IPS-18c (cell line): ENCODE measurements at regions not wholly inside any gene's neighbourhood (a gene's known extent, or its start where the extent isn't known, plus 50 kb on each side); places are given as distances from the start of the nearest gene placed in this dataset.

Experiments
- H3K4me3 ChIP-seq: 2 replicates; pipeline ENCODE4 v1.7.0; 2013; ENCODE audit warnings: low read depth, mild to moderate bottlenecking, low read length, moderate library complexity; ENCODE audit not compliant: insufficient read depth
- H3K9me3 ChIP-seq: one replicate; pipeline ENCODE4 v1.6.1; 2013; ENCODE audit warnings: mild to moderate bottlenecking, low read length, moderate library complexity; ENCODE audit not compliant: control insufficient read depth, insufficient read depth

DNA sequence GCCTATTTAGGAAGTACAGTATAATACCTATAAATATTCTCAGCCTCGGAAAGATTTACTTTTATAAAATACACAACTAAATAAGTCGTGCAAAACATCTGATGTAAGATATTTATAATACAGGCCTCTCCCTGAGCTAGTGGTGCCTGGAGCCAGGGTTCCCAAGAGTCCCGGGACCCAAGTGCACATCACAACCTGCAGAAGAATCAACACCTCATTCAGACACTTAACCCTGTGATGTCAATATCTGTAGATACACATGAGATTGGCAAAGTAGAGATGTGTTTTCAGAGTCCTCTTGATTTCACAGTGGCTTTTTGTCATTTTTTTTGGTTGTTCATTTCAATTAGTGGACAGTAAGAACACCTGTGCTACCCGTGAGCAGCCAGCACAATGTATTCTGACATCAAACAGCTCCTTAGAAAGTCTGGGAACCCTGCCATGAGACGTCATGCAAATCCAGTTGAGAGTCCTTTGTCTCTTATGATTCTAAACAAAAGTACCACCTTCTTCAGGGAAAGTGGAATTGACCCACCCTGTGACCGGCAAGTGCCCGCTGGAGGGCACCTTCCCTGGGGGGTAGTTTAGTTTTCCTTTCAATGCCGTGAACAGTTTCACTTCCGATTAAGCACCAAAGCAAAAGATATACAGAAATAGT, 101.6 kb downstream of the DACT2 start:
- no peak overlapping the region for H3K4me3 ChIP-seq
- H3K9me3 ChIP-seq, result no peaks in the 10 kb centered on the region

DNA sequence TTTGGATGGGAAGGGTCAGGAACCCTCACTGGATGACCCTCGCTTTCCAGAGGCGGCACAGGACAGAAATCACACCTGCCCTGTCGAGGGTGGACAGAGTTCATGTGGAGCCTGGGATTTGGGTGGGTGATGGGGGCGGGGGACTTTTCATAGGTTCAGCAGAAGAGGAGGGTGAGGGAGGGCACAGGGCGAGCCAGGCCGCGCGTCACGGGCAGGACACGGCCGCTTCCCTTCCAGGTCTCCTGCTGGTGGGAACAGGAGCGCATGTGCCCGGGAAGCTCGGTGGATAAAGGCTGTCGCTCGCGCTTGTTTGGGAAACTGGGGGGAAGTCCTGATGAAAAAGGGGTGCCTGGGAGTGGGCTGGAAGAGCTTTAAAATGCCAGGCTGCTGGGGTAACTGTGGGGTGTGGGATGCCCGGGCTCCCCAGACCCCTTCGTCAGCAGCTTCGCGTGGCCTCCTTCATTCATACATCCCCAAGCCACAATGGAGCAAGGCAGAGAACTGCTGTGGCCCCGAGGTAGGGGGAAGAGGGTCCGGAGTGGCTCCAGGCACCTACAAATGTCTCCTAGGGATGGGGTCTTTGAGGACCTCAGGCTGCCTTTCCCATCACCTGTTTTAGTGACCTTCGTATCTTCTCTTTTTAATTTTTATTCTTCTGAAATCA, 102.2 kb downstream of the DACT2 start:
- Histone ChIP-seq H3K9me3 (no peaks in the 10 kb centered on the region), H3K4me3 (no peak overlapping the region)

DNA sequence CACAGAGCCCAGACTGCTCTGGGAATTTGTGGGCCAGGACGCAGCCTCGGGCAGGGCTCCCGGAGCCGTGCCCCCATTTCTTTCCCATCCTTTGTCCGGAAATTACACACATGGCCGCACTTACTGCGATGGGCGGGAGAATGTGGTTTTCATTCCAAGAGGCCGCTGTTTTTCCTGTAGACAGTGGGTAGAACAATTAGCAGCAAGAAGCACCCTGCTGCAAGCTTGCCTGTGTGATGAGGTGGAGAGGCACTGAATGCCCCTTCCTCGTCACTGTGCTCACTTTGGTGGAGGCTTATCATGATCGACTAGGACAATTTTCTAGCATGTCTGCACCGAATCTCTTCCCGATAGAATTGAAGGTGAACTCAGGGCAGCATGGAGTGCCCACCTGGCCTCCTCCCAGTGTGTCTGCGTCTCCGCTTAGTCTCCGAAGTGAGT, 102.8 kb downstream of the DACT2 start:
- Histone ChIP-seq H3K4me3 (no peak overlapping the region), H3K9me3 (no peaks in the 10 kb centered on the region)

DNA sequence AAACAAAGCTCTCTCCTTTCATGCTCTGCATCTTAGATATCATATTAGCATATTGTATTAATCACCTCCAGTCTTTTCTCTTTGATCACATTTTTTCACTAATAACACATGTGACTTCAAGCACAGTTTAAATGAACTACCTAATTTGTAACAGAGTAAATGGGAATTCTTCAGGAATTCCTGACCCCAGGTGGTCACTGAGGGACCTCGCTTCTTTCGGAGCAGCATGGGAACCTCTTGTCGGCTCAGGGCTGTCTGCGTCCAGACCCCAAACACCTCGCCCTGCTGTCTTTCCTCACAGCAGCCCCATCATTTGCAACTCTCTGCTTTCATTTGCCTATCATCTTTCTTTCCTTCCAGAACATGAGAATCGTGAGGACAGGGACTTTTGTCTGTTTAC, 103.5 kb downstream of the DACT2 start:
- Histone ChIP-seq H3K9me3 (no peaks in the 10 kb centered on the region), H3K4me3 (no peak overlapping the region)

DNA sequence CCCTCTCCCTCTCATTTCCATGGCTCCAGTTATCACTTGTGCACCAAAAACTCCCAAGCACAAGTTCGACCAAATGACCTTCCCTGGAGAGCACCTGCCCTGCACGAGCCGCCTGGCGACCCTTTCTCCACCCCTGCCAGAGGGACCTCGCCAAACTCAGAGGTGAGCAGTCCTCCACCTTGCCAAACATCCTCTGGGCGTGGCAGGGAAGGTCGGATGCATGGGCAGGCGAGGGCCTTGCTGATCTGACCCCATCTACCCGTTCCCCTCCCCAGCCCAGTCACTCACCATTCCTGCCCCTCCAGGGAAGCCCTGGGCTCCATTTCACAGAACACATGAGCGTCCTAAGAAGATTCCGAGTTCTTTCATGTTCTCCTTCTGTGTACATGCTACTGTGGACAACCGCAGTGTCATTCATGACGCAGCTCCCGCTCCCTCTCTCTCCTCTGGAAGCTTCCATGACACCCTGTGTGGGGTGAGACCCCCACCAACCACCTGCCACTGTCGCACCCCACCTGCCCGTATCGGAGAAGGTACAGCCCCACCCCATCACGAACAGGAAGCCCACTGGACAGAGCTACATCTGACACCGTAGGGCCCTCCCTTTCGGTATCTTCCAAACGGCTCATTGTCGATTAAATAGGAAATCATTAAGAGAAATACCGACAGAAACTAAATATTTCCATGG, 104.3 kb downstream of the DACT2 start:
- H3K9me3 ChIP-seq, result no peaks in the 10 kb centered on the region
- H3K4me3 ChIP-seq, result no peak overlapping the region

DNA sequence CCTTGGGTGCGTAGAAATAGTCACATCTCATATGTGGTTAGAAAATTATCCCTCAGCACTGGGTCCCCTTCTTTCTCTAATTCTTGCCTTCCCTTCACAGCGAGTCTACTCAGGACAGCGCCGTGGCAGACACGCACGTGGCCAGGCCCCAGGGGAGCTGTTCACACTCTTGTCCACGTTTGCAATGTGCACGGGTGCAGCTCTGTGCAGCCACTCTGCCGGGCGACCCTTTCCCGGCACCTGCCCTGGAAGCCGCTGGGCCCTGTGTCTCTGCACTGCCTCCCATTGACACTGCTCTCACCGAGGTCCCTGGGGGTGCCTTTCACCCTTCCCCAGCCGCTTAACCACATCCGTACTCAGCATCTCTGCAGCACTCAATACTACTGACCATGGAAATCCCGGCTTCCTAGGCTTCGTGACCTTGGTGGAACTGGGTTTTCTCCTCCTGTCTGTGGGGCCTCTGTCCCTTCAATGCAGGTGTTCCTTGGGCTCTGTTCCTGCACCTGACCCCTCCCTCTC, 104.9 kb downstream of the DACT2 start:
- H3K9me3 ChIP-seq, result no peaks in the 10 kb centered on the region

DNA sequence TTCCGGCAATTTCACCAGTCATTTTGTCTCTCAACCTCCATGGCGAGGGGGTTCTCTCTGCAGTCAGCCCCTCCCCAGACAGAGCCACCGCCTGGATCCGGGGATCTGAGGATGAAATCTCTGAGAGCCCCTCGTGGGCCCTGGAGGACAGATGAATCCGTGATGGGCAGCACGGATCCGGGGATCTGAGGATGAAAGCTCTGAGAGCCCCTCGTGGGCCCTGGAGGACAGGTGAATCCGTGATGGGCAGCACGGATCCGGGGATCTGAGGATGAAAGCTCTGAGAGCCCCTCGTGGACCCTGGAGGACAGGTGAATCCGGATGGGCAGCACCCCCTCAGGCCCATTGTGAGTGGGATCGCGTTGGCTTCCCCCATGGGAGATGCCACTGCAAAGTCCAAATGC, 106.5 kb downstream of the DACT2 start:
- H3K9me3 ChIP-seq, result no peaks in the 10 kb centered on the region
- no peak overlapping the region for H3K4me3 ChIP-seq

More for the DNA sequence above, 104.9 kb downstream of the DACT2 start:
- no peak overlapping the region for H3K4me3 ChIP-seq

DNA sequence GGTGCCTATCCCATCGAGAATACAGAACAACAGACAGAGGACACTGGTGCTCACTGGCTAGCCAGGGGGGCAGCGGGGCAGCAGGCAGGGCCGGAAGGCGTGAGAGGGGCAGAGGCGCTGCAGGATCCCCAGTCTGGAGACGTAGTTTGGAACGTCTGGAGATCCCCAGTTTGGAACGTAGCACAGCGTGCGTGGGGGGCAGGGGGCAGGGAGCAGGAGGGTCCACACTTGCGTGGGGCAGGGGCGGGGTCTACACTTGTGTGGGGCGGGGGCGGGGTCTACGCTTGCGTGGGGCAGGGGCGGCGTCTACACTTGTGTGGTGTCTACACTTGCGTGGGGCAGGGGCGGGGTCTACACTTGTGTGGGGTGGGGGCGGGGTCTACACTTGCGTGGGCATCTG, 107.2 kb downstream of the DACT2 start:
- Histone ChIP-seq H3K4me3 (no peak overlapping the region), H3K9me3 (no peaks in the 10 kb centered on the region)

DNA sequence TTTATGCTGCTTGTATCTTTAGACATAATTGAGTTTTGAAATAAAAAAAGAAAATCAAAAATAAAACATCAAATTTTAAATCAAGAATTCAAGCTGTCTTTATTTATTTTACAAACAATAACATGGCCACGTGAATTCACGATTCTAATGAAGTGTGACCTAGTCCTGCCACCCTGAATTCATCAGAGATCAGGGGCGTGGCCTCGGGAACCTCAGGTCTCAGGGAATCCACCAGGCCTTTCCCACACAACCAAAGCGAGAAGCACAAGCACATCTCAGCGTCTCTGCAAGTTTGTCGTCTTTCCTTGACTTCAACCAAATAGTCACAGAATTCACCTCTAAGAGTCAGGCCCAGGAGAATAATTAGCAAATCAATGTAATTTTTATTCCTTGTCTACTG, 107.9 kb downstream of the DACT2 start:
- Histone ChIP-seq H3K4me3 (no peak overlapping the region), H3K9me3 (no peaks in the 10 kb centered on the region)

DNA sequence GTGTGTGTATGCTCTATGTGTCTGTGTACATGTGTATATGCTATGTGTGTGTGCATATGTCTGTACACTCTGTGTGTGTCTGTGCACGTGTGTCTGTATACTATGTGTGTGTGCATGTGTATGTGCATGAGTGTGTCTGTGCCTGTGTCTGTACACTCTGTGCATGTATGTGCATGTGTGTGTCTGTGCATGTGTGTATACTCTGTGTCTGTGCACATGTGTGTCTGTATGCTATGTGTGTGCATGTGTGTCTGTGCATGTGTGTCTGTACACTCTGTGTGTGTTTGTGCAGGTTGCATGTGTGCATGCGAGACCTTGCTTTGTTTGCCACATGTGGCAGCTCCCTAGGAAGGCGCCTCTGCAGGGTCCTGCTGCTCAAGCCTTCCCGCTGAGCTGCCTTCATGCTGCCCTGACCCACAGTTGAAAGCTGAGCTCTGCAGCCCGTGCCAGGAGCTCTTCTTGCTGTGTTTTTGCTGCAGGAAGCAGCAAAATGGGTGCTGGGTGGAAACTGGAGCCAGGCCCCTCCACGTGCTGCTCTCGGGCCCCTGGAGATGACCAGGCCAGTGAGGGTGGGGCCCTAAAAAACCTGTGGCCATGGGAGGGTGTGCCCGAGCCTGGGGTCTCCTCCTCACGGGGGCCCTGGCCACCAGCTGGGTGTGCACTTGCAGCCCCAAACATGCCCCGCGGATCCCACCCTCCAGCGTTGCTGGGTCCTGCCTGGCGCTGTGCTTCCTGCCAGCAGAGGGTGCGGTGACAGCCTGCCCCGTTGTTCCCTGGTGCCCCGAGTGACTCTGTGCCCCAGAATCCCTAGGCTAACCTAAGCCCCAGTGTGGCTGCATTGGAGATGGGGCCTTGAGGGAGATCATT, 109.1 kb downstream of the DACT2 start:
- no peaks in the 10 kb centered on the region for H3K9me3 ChIP-seq

DNA sequence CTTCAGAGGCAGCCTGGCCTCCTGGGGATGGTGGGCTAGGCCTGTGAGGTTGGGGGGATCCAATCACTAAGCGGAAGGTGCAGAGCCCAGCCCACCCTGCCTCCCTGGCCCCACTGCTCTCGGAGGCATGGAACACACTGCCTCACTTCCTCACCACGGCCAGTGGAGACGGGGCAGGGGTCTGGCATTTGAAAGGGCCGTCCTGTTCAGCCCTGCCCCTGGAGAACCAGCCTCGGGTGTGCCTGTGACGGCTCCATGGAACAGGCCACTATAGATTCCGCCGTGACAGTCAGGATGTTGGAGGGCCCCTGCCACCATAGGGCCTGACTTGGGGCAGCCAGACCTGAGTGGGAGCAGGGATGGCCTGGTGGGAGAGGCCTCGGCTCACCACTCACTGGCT, 110.2 kb downstream of the DACT2 start:
- H3K9me3 ChIP-seq, result no peaks in the 10 kb centered on the region
- H3K4me3 ChIP-seq, result no peak overlapping the region

More for the DNA sequence above, 109.1 kb downstream of the DACT2 start:
- H3K4me3 ChIP-seq, result no peak overlapping the region

DNA sequence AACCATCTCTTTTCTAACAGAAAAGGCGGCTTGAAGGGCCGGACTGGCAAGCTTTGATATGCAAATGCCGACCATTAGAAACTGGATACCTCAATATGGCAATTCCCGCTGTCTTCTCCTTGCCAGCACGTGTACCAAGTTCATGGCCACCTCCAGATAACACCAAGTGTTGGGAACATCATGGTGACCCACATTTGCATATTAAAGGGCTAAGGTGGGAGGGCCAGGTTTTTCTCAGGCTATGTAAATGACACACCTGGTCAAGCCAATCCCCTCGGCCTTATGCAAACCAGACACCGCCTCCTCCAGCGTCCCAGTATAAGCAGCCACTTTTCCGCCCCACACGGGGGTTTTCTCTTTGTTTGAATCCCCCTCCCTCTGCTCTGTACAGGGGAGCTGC, 110.7 kb downstream of the DACT2 start:
- Histone ChIP-seq H3K4me3 (no peak overlapping the region), H3K9me3 (no peaks in the 10 kb centered on the region)

DNA sequence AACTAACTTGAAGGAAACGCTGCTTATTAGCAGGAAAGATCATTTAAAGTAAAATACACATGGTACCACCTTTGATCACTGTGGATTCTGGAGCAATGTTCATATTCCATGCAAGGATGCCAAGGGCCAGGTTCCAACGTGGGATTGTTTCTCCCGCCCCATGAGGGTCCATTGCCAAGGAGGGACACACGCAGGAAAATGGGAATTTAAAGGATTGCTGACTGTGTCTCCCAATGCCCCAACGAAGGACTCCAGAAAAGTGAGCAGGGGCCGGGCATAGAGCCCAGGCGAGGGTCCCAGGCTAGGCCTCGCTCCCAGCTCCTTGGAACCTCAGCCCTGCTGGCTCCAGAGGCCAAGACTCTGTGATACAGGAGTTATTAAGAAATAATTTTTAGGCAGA, 111.2 kb downstream of the DACT2 start:
- no peak overlapping the region for H3K4me3 ChIP-seq
- no peaks in the 10 kb centered on the region for H3K9me3 ChIP-seq

DNA sequence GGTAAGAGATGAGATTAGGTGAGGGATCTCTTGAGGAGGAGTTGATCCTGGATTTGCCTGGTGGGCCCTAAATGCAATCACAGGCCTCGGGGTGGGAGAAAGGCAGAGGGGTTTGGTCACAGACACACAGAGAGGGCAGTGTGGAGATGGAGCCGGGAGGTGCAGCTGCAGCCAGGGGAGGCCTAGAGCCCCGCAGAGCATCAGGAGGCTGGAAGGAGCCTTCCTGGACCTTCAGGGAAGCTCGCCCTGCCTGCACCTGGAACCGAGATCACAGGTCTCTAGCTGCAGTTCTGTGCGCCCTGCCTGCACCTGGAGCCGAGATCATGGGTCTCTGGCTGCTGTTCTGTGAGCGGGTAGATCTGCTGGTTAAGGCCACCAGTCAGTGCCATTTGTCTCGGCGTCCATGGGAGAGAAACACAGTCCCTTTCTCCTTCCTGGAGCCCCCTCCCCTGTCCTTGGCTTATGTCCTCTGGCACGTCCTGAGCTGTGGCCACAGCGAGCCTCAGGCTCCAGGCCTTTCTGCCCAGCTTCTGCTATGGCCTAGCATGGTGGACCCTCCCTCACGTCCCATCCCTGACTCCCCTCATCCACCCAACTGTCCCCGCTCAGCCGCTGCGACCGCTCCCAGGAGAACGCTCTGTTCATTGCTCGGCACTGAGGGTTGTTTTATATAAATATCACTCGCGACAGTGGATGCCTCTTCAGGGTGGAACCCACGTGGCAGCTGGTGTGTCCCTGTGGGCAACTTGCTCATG, 112.0 kb downstream of the DACT2 start:
- H3K9me3 ChIP-seq, result no peaks in the 10 kb centered on the region

DNA sequence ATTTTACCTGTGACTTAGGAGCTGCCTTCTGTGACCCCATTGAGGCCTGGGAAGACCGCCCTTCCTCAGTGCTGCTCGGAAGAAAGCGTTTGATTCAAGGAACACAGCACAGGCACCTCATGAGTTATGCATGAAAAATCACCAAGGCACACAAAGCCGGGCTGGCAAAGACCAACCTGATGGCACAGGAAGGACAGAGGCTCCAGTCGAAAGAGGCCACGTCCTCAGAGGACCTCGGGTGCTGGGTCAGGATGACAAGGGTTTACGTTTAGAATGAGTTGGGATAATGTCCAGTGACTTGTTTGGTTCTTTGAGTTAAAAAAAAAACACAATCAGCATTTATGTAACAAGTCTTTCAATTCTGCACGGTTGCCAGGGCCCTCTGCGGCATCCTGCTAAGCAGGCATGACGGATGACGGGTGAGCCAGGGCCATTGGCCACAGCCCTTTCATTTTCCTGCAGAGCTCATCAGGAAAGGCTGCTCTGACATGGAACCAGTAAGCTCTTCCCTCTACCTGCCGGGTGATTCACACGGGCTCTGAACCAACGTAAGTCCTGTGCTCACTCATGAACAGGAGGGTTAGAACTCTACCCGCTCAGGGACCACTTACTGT, 112.8 kb downstream of the DACT2 start:
- Histone ChIP-seq H3K9me3 (no peaks in the 10 kb centered on the region), H3K4me3 (no peak overlapping the region)

More for the DNA sequence above, 112.0 kb downstream of the DACT2 start:
- no peak overlapping the region for H3K4me3 ChIP-seq

DNA sequence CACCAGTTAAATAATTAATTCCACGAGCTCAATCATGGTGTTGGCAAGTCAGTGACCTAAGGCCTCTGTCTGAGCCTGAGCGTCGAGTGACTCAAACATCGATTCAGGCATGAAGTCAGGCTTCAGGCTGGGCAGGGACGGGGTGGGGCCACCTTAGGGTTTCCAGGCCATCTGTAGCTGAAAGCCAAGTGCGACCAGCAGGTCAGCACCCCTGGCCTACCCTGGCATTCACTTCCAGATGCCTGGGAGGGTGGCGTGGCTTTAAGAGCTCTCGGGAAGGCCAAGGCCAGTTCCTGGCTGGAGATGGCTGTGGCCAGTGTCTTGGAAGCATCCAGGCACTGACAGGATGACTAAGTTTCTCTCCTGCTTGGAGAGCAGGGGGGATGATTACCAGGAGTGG, 113.4 kb downstream of the DACT2 start:
- Histone ChIP-seq H3K9me3 (no peaks in the 10 kb centered on the region), H3K4me3 (no peak overlapping the region)
